Parathyroid adenoma (tissue), 2 donors: ENCODE measurements at regions not wholly inside any gene's neighbourhood (a gene's known extent, or its start where the extent isn't known, plus 50 kb on each side); places are given as distances from the start of the nearest gene placed in this dataset.

Experiments used
- H2AFZ ChIP-seq: fragments of 300-600 bp; sonication (generic); one replicate; pipeline ENCODE4 v1.7.0; 2017; ENCODE audit warnings: antibody characterized with exemption, mild to moderate bottlenecking
- H3K27ac ChIP-seq: fragments of 300-600 bp; sonication (generic); one replicate; pipeline ENCODE4 v1.7.0; 2017
- H3K27me3 ChIP-seq: fragments of 300-600 bp; sonication (generic); one replicate; pipeline ENCODE4 v1.7.0; 2017; ENCODE audit warnings: low read length; ENCODE audit not compliant: control insufficient read depth, insufficient read depth
- H3K36me3 ChIP-seq: fragments of 300-600 bp; sonication (generic); one replicate; pipeline ENCODE4 v1.7.0; 2017; ENCODE audit warnings: low read length; ENCODE audit not compliant: control insufficient read depth, insufficient read depth
- H3K4me1 ChIP-seq: fragments of 300-600 bp; sonication (generic); one replicate; pipeline ENCODE4 v1.7.0; 2017; ENCODE audit warnings: control low read depth
- H3K4me2 ChIP-seq: fragments of 300-600 bp; sonication (generic); one replicate; pipeline ENCODE4 v1.7.0; 2017; ENCODE audit warnings: low read length
- H3K4me3 ChIP-seq: fragments of 300-600 bp; sonication (generic); one replicate; pipeline ENCODE4 v1.7.0; 2017; ENCODE audit warnings: low read depth, low read length
- H3K79me2 ChIP-seq: fragments of 300-600 bp; sonication (generic); one replicate; pipeline ENCODE4 v1.7.0; 2017; ENCODE audit warnings: control low read depth
- H3K9ac ChIP-seq: fragments of 300-600 bp; sonication (generic); one replicate; pipeline ENCODE4 v1.7.0; 2017; ENCODE audit warnings: mild to moderate bottlenecking
- H3K9me3 ChIP-seq: fragments of 300-600 bp; sonication (generic); one replicate; pipeline ENCODE4 v1.7.0; 2017; ENCODE audit warnings: low read length; ENCODE audit not compliant: control insufficient read depth
- TF ChIP-seq, protein P1 (sequence below): fragments of 300-600 bp; sonication (generic); IDR thresholded peaks from one replicate; pipeline ENCODE4 v1.7.0; 2017; ENCODE audit warnings: antibody characterized with exemption, mild to moderate bottlenecking
- donor health status: primary hyperparathyroidism.

DNA sequence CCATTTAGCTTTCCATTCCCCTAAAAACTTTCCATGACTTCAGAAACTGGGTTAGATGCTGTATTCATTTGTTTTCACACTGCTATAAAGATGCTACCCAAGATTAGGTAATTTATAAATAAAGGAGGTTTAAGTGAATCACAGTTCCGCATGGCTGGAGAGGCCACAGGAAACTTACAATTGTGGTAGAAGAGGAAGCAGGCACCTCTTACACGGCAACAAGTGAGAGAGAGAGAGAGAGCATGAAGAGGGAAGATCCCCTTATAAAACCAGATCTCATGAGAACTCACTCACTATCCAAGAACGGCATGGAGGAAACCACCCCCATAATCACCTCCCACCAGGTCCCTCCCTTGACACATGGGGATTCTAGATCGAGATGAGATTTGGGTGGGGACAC lies 336.8 kb downstream of the TFEC start:
- Histone ChIP-seq H3K27me3 (no peaks in the 10 kb centered on the region), H3K4me3 (no peak overlapping the region), H3K9ac (no peak overlapping the region), H3K4me1 (no peaks in the 10 kb centered on the region), H3K36me3 (no peaks in the 10 kb centered on the region), H2AFZ (no peak overlapping the region), H3K27ac (no peak overlapping the region), H3K4me2 (no peak overlapping the region), H3K79me2 (no peaks in the 10 kb centered on the region), H3K9me3 (no peaks in the 10 kb centered on the region)
- TF ChIP-seq, protein P1, sequence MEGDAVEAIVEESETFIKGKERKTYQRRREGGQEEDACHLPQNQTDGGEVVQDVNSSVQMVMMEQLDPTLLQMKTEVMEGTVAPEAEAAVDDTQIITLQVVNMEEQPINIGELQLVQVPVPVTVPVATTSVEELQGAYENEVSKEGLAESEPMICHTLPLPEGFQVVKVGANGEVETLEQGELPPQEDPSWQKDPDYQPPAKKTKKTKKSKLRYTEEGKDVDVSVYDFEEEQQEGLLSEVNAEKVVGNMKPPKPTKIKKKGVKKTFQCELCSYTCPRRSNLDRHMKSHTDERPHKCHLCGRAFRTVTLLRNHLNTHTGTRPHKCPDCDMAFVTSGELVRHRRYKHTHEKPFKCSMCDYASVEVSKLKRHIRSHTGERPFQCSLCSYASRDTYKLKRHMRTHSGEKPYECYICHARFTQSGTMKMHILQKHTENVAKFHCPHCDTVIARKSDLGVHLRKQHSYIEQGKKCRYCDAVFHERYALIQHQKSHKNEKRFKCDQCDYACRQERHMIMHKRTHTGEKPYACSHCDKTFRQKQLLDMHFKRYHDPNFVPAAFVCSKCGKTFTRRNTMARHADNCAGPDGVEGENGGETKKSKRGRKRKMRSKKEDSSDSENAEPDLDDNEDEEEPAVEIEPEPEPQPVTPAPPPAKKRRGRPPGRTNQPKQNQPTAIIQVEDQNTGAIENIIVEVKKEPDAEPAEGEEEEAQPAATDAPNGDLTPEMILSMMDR, result no peak

DNA sequence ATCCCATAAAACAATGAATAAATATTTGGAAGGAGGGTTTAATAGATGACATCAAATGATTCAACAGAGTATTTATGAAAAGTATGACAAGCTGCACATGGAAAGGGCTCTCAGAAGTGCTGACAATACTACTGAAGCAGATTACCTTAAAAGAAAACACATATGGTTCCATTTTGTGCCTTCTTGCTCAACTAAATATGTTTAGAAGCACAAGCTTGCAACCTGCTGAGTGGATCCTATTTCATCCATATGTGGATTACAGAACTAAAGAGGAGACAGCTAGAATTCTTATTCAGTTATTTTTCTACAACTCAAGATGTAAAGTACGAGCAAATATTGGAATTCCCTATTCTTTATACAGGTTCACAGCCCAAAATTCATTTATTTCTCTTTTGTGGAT lies 340.6 kb downstream of the TFEC start:
- Histone ChIP-seq H3K4me3 (no peak overlapping the region), H2AFZ (no peak overlapping the region), H3K4me2 (no peak overlapping the region), H3K27me3 (no peaks in the 10 kb centered on the region), H3K9ac (no peak overlapping the region), H3K4me1 (no peaks in the 10 kb centered on the region), H3K36me3 (no peaks in the 10 kb centered on the region), H3K79me2 (no peaks in the 10 kb centered on the region), H3K9me3 (no peaks in the 10 kb centered on the region), H3K27ac (no peak overlapping the region)
- TF ChIP-seq, protein P1, result no peak

DNA sequence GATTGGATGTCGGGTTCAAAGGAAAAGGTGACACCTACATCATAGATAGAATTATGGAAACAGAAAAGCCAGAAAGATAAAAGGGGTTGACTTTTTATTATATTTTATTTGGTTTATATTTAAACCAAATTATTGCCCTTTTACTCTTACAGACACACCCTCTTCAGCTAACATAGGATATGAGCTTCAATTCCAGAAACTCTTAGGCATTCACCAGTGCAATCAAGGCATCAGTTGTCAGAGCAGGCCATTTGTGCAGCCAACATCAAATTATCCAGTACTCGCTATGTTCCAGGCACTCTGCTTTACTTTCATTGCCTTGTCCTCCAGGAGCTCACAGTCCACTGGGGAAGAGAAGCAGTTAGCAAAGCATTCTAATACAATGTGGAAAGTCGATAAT lies 347.5 kb downstream of the TFEC start:
- Histone ChIP-seq H3K79me2 (no peaks in the 10 kb centered on the region), H3K27ac (no peak overlapping the region), H3K4me3 (no peak overlapping the region), H3K9ac (no peak overlapping the region), H3K4me2 (no peak overlapping the region), H3K36me3 (no peaks in the 10 kb centered on the region), H3K9me3 (no peaks in the 10 kb centered on the region), H3K27me3 (no peaks in the 10 kb centered on the region), H3K4me1 (no peaks in the 10 kb centered on the region), H2AFZ (no peak overlapping the region)
- TF ChIP-seq, protein P1, result no peak

- no peaks in the 10 kb centered on the region for H3K36me3 ChIP-seq
These were observed 348.1 kb downstream of the TFEC start for GRCh38 chr7:115682507-115682906.

DNA sequence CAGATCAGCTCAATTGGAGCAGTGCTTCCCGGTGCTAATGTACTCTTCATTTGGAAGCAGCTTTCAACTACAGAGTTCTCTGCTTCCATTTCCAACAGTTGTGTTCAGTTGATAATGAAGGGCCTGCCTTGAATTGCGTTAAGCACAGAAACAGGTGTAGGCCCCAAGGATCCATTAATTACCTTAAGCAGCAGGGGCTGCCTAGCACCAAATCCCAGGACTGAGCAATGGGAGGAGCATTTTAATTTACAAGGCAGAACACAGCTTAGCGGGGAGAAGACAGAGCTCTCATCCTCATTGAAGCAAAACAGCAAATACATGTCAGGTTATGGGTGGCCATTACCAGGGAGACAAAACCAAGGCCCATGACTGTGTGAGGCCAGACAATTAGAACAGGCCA lies 349.6 kb downstream of the TFEC start:
- Histone ChIP-seq H3K4me2 (no peak overlapping the region), H3K4me1 (no peaks in the 10 kb centered on the region), H3K27ac (no peak overlapping the region), H3K27me3 (no peaks in the 10 kb centered on the region), H2AFZ (no peak overlapping the region), H3K4me3 (no peak overlapping the region), H3K9ac (no peak overlapping the region), H3K36me3 (no peaks in the 10 kb centered on the region), H3K9me3 (no peaks in the 10 kb centered on the region), H3K79me2 (no peaks in the 10 kb centered on the region)
- TF ChIP-seq, protein P1, result no peak

More at GRCh38 chr7:115682507-115682906, 348.1 kb downstream of the TFEC start:
- Histone ChIP-seq H3K9me3 (no peaks in the 10 kb centered on the region), H3K27ac (no peak overlapping the region), H3K4me1 (no peaks in the 10 kb centered on the region), H3K9ac (no peak overlapping the region), H3K4me2 (no peak overlapping the region), H2AFZ (no peak overlapping the region), H3K4me3 (no peak overlapping the region), H3K79me2 (no peaks in the 10 kb centered on the region), H3K27me3 (no peaks in the 10 kb centered on the region)
- TF ChIP-seq, protein P1, result no peak
